CD14-positive monocyte (primary cell): ENCODE measurements at regions not wholly inside any gene's neighbourhood (a gene's known extent, or its start where the extent isn't known, plus 50 kb on each side); places are given as distances from the start of the nearest gene placed in this dataset.

ENCODE experiments used
- DNase-seq, 3 donors: peaks; one replicate each; pipeline ENCODE4 v3.0.0-alpha.2; 2011 to 2022
- H2AFZ ChIP-seq: 2 replicates; pipeline ENCODE4 v1.6.0; 2012; ENCODE audit warnings: mild to moderate bottlenecking, low read depth, low read length, inconsistent platforms; ENCODE audit not compliant: insufficient read depth, poor library complexity, severe bottlenecking
- H3K27ac ChIP-seq, 2 donors: 1 replicate in 1 of 2; 2 replicates in 1 of 2; pipeline ENCODE4 v1.5.1; 2012 to 2013; ENCODE audit warnings: low read length in 2 of 2, control low read depth in 1 of 2, inconsistent platforms in 1 of 2, low read depth in 1 of 2, mild to moderate bottlenecking in 1 of 2
- H3K27me3 ChIP-seq, 2 donors: one replicate each; pipeline versions ENCODE4 v1.6.0 to v1.6.1; 2011 to 2013; ENCODE audit warnings: low read length in 2 of 2; ENCODE audit not compliant: control insufficient read depth in 2 of 2, insufficient read depth in 2 of 2
- H3K36me3 ChIP-seq, 2 donors: replicated peaks in 1 of 2; 1 replicate in 1 of 2; 2 replicates in 1 of 2; pipeline versions ENCODE4 v1.5.1 to v1.6.1; 2012 to 2013; ENCODE audit warnings: low read length in 2 of 2, control low read depth in 1 of 2, inconsistent platforms in 1 of 2, mild to moderate bottlenecking in 1 of 2; ENCODE audit not compliant: insufficient read depth in 2 of 2, control insufficient read depth in 1 of 2
- H3K4me1 ChIP-seq, 2 donors: 1 replicate in 1 of 2; 2 replicates in 1 of 2; pipeline versions ENCODE4 v1.5.1 to v1.6.1; 2012 to 2013; ENCODE audit warnings: low read length in 2 of 2, control low read depth in 1 of 2, inconsistent platforms in 1 of 2, mild to moderate bottlenecking in 1 of 2, moderate library complexity in 1 of 2; ENCODE audit not compliant: insufficient read depth in 2 of 2, control insufficient read depth in 1 of 2
- H3K4me2 ChIP-seq: replicated peaks from 2 replicates; pipeline ENCODE3; 2012; ENCODE audit warnings: low read length, moderate library complexity, mild to moderate bottlenecking; ENCODE audit not compliant: poor library complexity, severe bottlenecking; ENCODE audit errors: extremely low read depth
- H3K4me3 ChIP-seq, 3 experiments: fragments of 200-600 bp in 1 of 3; sonication (generic) in 1 of 3; replicated peaks in 1 of 3; 1 replicate in 2 of 3; 2 replicates in 1 of 3; pipeline ENCODE4 v1.5.1; 2011 to 2013; ENCODE audit warnings: low read length in 3 of 3, mild to moderate bottlenecking in 3 of 3, control low read depth in 2 of 3, low read depth in 2 of 3, inconsistent platforms in 1 of 3, moderate library complexity in 1 of 3
- H3K79me2 ChIP-seq: 2 replicates; pipeline ENCODE4 v1.6.0; 2012; ENCODE audit warnings: mild to moderate bottlenecking, control low read depth, inconsistent platforms, low read length, moderate library complexity; ENCODE audit not compliant: insufficient read depth
- H3K9ac ChIP-seq: 2 replicates; pipeline ENCODE4 v1.6.0; 2017; ENCODE audit warnings: low read length, mild to moderate bottlenecking; ENCODE audit not compliant: insufficient read depth, poor library complexity, severe bottlenecking
- H3K9me3 ChIP-seq, 2 donors: replicated peaks in 1 of 2; 1 replicate in 1 of 2; 2 replicates in 1 of 2; pipeline versions ENCODE4 v1.5.1 to v1.6.1; 2012 to 2013; ENCODE audit warnings: low read length in 2 of 2, control low read depth in 1 of 2; ENCODE audit not compliant: control insufficient read depth in 1 of 2, insufficient read depth in 1 of 2
- H4K20me1 ChIP-seq: 2 replicates; pipeline ENCODE4 v1.6.0; 2012; ENCODE audit warnings: mild to moderate bottlenecking, low read length, control low read depth, moderate library complexity; ENCODE audit not compliant: insufficient read depth
- H3K27ac Mint-ChIP-seq, 7 donors: one replicate each; pipeline ENCODE4 v1.8.0; 2020; ENCODE audit warnings: mild to moderate bottlenecking in 7 of 7, mixed read lengths in 7 of 7, moderate library complexity in 6 of 7, inconsistent platforms in 2 of 7
- H3K27me3 Mint-ChIP-seq, 3 donors: one replicate each; pipeline ENCODE4 v1.8.0; 2021 to 2022; ENCODE audit warnings: low read depth in 3 of 3, mild to moderate bottlenecking in 3 of 3, mixed read lengths in 3 of 3, moderate library complexity in 3 of 3, inconsistent platforms in 1 of 3
- H3K36me3 Mint-ChIP-seq, 2 donors: one replicate each; pipeline ENCODE4 v1.8.0; 2020; ENCODE audit warnings: mixed read lengths in 2 of 2, inconsistent platforms in 1 of 2, mild to moderate bottlenecking in 1 of 2
- H3K4me1 Mint-ChIP-seq: one replicate; pipeline ENCODE4 v1.8.0; 2020; ENCODE audit warnings: mild to moderate bottlenecking, mixed read lengths
- H3K4me3 Mint-ChIP-seq, 2 donors: one replicate each; pipeline ENCODE4 v1.8.0; 2020; ENCODE audit warnings: mild to moderate bottlenecking in 2 of 2, mixed read lengths in 2 of 2, moderate library complexity in 1 of 2
- H3K9me3 Mint-ChIP-seq, 7 donors: one replicate each; pipeline ENCODE4 v1.8.0; 2020 to 2022; ENCODE audit warnings: mixed read lengths in 7 of 7, mild to moderate bottlenecking in 6 of 7, moderate library complexity in 6 of 7, inconsistent platforms in 2 of 7
- WGBS: methylation state at CpG from one replicate; pipeline ENCODE4 v1.1.5; 2013; ENCODE audit warnings: missing lambda C conversion rate; ENCODE audit not compliant: insufficient coverage; 5-methylcytosine and 5-hydroxymethylcytosine counted together
- intact Hi-C, 2 donors: fragments of 100-400 bp; cut with micrococcal nuclease; formaldehyde crosslinking; loops; one replicate each; pipeline versions ENCODE4 v1.15.0 to v1.15.1; 2023
- TF ChIP-seq, protein P1 (sequence below): fragments of 200-600 bp; IDR thresholded peaks from one replicate; pipeline ENCODE4 v1.8.0; 2022; ENCODE audit warnings: antibody characterized with exemption, mild to moderate bottlenecking

GRCh38 chr11:92286709-92287108 is 62.1 kb downstream of the FAT3 start:
- Histone ChIP-seq H4K20me1 (no peaks in the 10 kb centered on the region), H3K27ac (no peak overlapping the region), H3K4me2 (no peak overlapping the region), H3K4me1 (no peaks in the 10 kb centered on the region), H3K9ac (no peak overlapping the region), H3K27me3 (no peaks in the 10 kb centered on the region), H3K9me3 (no peaks in the 10 kb centered on the region), H3K36me3 (no peaks in the 10 kb centered on the region), H3K4me3 (no peak overlapping the region), H2AFZ (no peak overlapping the region), H3K79me2 (no peaks in the 10 kb centered on the region)
- H3K27ac Mint-ChIP-seq = no peak overlapping the region
- H3K4me1 Mint-ChIP-seq = no peaks in the 10 kb centered on the region
- H3K9me3 Mint-ChIP-seq = peaks cover 0 to 10% (median 0%) of the 10 kb centered on the region in 7 donors
- no peak overlapping the region for H3K4me3 Mint-ChIP-seq
- WGBS = no CpG with 5 or more reads among the region's 2 CpGs
- no peak for DNase-seq
- TF ChIP-seq, protein P1, sequence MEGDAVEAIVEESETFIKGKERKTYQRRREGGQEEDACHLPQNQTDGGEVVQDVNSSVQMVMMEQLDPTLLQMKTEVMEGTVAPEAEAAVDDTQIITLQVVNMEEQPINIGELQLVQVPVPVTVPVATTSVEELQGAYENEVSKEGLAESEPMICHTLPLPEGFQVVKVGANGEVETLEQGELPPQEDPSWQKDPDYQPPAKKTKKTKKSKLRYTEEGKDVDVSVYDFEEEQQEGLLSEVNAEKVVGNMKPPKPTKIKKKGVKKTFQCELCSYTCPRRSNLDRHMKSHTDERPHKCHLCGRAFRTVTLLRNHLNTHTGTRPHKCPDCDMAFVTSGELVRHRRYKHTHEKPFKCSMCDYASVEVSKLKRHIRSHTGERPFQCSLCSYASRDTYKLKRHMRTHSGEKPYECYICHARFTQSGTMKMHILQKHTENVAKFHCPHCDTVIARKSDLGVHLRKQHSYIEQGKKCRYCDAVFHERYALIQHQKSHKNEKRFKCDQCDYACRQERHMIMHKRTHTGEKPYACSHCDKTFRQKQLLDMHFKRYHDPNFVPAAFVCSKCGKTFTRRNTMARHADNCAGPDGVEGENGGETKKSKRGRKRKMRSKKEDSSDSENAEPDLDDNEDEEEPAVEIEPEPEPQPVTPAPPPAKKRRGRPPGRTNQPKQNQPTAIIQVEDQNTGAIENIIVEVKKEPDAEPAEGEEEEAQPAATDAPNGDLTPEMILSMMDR = no peak
- H3K36me3 Mint-ChIP-seq = no peaks in the 10 kb centered on the region
- no peaks in the 10 kb centered on the region for H3K27me3 Mint-ChIP-seq
- intact Hi-C loops = no loop called here

DNA sequence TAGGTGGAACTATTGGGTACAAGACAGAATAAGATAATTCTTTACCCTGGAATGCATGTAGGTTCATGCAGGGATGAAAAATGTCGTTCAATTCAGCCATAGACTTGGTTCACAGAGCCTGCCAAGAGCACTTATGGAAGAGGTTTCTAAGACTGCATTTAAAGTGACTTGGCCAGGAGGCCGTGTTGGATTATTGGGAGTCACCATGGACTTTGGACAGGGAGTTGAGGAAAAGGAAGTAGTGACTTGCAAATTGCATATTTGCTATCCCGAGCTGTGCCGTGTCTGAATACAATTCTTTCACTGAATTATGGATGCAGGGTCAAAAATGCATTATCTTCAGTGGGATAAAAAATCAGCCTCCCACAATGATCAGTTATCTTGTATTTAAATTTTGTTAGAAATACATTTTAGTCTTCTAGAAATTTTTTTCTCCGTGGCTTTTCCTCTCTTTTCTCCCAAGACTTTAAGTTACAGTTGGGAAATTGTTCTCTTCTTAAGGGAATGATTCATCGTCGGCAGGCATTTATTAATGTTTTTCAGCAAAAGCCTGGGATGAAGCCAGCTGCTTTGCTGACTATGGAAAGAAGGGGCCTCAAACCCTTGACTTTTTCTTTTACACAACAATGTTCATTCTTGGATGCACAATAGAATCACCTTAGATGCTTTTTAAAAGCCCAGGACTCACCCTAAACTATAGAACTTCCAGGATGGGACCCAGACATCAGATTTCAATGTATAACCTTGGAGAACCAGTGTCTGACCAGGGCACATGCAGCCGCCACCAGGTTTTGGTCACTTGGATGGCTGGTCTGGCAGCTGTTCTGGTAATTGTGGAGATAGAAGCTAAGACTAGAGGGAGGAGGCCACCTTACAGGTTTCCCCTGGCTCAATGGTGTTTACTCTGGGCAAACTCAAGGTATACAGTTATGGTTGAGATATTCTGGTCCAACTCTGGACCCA is 70.8 kb downstream of the FAT3 start:
- H3K79me2 ChIP-seq = no peaks in the 10 kb centered on the region
- no peaks in the 10 kb centered on the region for H3K27me3 ChIP-seq
- no peak overlapping the region for H3K4me3 Mint-ChIP-seq
- TF ChIP-seq, protein P1 = no peak
- H3K9me3 Mint-ChIP-seq = peaks cover 0 to 5% (median 3%) of the 10 kb centered on the region in 7 donors
- H2AFZ ChIP-seq = no peak overlapping the region
- H3K9ac ChIP-seq = no peak overlapping the region
- no peak overlapping the region for H3K4me3 ChIP-seq
- H3K36me3 Mint-ChIP-seq = no peaks in the 10 kb centered on the region
- no peak overlapping the region for H3K27ac ChIP-seq
- H3K4me1 Mint-ChIP-seq = no peaks in the 10 kb centered on the region
- no peak for DNase-seq
- no peaks in the 10 kb centered on the region for H3K36me3 ChIP-seq
- no peaks in the 10 kb centered on the region for H3K4me1 ChIP-seq
- 81% methylated on average over 3 of the region's 8 CpGs for WGBS
- H3K27me3 Mint-ChIP-seq = peaks cover 0 to 2% (median 0%) of the 10 kb centered on the region in 3 donors
- intact Hi-C loops = no loop called here
- no peak overlapping the region for H3K27ac Mint-ChIP-seq
- no peak overlapping the region for H3K4me2 ChIP-seq
- no peaks in the 10 kb centered on the region for H4K20me1 ChIP-seq
- H3K9me3 ChIP-seq = peaks cover 0 to 5% of the 10 kb centered on the region in 2 donors
